ENCODE measurements at regions not wholly inside any gene's neighbourhood (a gene's known extent, or its start where the extent isn't known, plus 50 kb on each side); places are given as distances from the start of the nearest gene placed in this dataset.
"Not testable (repeated sequence)": the region's sequence is repeated elsewhere in the genome, so short reads cannot be mapped to it uniquely, and the experiment has no call there.

DNA sequence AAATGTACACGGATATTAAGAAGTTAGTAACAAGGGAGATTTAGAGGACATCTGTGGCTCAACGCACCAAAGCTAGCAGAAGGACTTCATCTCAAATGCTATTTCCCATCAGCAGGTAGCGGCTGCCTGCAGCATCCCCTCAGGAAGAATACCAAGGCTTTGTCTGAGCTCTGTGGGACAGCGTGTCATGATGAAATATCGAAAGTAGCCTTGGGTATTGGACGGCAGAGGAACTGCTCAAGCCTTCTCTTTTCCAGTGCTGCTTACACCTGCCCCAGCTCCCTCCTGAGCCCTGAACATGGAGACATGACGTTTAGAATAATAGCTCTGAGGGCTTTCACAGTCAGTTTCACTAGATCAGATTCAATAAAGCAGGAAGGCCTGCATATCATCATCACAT lies 241.6 kb downstream of the SUCLG1 start:
- no peak for DNase-seq

DNA sequence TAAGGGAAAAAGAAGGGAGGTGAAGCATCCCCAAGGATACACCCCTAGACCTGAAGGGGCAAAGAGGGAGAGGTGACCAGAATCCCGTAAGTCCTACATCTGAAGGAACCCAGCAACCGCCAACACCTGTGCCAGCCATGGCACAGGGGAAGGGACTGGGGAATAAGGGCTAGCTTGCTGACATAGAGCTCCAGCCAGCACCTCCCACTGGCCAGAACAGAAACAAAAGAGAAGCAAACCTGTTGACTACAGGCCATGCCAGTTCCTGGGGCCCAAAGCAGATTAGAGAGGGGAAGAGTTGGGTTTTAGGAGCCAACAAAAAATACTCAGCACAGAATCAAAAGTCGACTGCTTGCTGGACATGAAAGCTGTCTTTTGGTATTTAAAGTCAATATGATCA lies 244.6 kb downstream of the SUCLG1 start:
- no peak for DNase-seq

DNA sequence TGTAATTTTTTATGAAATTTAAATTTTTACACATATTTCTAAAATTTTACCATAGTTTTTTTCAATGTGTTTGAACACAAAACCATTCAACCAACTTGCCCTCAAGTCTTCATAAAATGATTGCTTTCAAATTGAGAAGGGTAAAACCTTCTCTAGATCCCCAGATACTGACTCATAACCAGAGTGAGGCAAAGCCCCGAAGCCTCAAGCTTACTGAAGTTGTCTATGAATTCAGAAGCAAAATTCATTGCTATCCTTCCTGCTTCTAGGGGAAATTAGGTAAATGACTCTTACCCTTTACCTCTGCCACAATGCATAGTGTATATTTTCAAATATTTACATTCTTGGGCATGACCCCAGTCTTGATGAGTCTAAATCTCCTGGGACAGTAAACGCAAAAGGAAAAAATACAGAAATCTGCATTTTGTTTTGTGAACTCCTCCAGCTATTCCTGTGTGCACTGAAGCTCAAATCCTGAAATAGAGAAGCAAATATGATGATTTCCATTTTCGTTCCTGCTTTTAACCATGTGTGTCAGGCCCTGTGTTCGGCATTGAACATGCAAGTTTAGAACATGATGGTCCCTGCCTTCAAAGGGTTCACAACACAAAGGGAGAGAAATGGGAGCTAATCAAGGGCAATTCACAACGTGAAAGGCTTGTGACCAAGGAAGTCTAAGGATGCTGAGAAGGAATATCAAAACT lies 246.3 kb downstream of the SUCLG1 start:
- no peak for DNase-seq

DNA sequence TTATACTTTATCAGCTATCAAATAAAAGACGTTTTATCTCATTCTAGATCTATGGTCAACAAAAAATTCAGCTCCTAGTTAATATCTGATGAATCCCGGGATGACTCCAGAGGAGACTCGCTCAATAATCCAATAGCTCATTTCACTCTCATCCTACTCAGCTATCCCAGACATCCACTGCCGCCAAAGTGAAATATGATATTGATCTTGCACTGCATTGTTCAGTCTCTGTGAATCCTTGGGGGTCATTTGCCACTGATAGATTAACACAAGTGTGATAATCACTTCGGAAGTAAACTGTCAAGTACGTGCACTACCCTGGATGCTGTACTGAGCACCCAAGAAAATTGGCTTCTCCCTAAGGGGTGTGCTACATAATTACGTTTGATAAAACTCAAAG lies 249.1 kb downstream of the SUCLG1 start:
- DNase-seq, result no peak

DNA sequence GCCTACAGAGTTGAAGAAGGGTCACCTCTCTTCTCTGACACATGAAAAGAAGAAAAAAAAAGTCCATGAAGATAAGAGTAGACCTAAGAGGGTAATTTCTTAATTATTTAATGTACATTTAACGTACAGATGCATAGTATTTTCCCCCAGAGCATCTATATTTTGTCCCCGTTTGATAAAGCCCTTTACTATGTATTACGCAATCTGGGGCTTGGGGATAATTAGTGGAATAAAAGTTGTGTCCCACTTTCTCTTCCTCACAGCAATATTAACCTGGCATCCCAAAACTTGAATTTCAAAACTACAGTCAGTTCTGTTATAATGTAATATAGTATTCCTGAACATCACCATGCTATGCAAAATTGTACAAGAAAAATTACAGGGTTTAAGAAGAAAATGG lies 254.1 kb downstream of the SUCLG1 start:
- no peak for DNase-seq

DNA sequence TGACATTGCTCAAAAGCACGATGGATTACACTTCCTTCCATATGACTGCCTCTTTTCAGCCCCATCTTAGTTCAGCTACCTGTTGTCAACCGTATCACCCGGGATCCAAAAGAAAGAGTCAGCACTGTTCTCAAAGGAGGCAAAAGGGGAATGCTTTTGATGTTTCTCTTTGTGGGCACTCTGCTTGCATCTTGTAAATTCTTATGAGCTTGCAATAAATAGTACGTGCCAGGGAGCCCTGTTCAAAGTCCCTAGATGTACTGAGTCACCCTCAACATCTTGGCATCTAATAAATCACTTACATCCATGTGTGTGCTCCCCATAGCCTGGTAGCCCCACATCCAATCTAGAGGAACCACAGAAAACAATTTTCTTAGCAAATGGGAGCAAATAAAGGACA lies 256.9 kb downstream of the SUCLG1 start:
- no peak for DNase-seq

DNA sequence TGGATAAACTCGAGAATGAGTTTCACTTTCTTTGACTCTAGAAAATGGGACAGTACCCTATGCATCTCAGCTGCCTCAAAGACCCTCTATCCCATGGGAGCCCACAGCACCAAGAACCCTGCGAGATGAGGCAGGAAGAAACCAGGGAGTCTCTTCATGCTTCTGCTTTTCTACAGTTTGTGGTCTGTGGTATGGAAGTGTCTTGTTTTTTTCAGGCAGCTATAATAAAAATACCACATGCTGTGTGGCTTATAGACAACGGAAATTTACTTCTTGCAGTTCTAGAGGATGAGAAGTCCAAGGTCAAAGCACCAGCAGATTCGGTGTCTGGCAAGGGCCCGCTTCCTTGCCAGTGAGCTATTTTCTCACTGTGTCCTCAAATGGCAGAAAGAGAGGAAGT lies 257.9 kb downstream of the SUCLG1 start:
- no peak for DNase-seq

DNA sequence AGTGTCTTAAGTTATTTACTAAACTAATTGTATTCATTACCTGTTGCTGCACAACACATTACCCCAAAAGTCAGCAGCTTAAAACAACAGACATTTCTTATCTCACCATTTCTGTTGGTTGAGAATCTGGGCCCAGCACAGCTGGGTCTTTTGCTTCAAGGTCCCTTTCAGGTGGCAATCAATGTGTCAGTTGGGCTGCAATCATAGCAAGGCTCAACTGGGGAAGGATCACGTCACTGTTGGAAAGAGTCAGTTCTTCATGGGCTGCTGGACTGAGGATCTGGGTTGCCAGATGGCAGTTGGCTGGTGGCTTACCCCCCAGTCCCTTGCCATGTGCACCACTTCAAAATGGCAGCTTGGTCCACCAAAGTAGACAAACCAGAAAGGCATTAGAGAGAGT lies 261.2 kb downstream of the SUCLG1 start:
- no peak for DNase-seq

DNA sequence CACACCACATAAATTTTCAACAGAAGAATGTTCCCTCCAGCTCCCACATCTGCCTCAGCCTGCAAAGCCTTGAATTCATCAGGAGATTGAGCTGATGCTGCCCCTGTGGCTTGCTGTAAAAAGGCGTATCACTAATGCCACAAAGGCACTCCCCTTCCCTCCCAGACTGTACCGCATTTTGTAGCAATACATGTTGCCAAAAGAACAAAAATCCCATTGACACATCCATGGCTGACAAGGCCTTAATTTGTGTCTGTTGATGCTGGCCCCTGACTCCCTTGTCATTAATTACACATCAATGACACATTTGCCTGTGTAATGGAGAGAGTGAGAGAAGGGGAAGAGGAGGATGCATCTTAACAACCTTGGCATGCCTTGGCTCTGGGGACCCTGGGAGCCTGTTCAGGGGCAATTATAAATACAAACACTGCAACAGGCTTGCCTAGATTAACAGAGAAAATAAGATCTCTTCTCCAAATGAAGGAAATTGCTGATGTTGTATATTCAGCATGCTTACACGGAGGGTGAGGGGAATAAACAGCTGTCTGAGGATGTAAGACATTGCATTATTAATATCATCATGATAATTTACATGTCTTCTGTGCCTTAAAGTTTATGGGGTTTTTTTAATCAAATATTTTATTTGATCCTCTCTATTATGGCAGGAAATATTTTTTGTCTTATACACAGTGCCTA lies 264.0 kb downstream of the SUCLG1 start:
- DNase-seq, result no peak

DNA sequence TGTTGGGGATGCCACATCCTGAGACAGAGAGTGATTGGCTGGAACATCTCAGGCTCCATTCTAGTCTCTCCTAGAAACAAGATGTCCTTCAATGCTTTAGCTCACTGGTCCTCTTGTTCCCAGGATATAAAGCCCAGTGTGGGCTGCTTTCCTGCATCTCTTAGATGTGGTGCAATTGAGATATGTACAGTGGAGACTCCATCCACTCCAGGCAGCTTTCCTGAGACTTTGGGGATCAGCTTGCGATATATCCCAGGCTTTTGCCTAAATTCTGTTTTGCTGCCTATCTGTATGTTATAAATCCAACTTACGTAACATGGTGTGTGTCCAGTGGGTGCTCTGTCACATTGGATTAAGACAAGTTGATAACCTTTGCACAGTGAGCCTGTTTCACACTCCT lies 264.9 kb downstream of the SUCLG1 start:
- no peak for DNase-seq

DNA sequence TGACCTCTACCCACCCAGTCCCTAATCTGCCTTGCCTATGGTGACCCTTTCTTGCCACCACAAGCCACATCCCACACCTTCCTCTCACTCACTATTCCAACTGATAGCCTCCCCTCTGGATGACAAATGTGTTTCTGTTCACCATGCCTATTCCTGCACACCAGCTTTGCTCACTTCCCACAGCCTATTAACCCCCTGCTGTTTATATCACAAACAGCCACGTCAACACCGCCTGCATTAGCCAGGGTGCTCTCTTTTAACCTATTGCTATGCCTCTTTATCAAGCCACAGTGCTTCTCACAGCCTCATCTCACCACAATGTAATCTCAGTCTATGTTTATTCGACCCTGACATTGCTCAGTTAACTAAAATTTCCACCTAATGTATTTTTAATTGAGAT lies 271.8 kb downstream of the SUCLG1 start:
- DNase-seq, result no peak

DNA sequence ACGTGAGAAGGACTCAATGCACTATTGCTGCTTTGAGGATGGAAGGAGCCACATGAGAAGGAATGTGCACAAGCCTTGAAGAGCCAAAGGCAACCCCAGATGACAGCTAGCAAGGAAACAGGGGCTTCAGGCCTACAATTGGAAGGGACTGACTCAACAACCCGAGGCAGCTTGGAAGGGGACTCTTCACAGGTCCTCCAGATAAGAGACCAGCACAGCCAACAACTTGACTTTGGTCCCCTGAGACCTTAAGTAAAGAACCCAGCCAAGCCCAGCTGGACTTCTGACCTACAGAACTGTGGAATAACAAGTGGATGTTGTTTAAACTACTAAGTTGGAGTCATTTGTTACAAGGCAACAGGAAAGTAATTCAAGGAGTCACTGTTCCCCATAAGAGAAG lies 277.2 kb downstream of the SUCLG1 start:
- DNase-seq, result no peak

DNA sequence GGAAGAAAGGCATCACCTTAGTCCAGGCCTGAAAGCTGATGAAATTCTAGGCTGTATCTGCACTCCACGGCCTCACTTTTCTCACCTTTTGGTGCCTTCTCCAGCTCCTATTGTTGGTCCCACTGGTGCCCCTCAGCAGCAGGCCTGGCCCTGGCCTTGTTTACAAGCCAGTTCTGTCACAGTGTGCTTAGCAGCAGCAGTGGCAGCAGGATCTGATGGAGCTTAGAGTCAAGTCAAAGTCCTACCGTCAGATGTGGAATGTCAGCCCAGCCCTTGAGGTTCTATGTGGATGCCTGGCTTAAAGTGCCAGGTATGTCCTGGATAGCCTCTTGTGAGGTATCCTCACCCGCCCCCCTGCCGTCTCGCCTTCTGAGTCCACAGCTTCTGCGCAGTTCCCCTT lies 281.3 kb downstream of the SUCLG1 start:
- no peak for DNase-seq

DNA sequence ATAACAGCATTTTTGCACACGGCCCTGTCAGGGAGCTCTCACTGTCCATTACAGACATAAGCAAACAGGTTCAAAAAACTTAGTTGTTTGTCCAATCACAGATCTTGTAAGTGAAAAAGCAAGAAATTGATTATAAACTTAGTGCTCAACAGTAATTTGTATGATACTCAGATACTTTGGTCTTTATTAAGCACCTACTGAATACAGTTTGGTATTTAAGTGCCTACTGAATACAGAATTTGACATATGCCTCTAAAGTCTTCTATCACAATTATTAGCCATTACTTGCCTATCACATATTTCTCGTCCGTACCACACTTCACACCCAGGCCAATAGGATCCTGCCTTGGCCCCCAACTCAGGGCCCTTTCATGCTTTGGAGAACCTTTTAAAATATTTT lies 283.1 kb downstream of the SUCLG1 start:
- no peak for DNase-seq

DNA sequence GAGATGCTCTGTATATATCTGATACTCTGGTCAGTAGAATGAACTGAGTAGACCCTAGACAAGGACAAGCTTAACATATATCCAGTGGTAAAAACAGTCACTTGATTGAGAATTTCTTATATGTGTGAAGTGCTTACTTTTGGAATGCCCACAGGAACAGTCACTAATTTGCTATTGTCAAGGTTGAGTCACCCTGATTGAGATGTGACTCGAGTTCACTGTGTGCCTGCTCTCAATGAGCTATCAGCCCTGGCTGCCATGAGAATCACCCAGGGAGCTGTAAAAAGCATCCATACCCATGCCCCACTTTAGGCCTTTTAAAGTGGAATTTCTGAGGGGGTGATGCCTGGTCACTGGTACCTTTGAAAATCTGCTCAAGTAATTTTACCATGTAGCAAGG lies 283.7 kb downstream of the SUCLG1 start:
- DNase-seq, result no peak

DNA sequence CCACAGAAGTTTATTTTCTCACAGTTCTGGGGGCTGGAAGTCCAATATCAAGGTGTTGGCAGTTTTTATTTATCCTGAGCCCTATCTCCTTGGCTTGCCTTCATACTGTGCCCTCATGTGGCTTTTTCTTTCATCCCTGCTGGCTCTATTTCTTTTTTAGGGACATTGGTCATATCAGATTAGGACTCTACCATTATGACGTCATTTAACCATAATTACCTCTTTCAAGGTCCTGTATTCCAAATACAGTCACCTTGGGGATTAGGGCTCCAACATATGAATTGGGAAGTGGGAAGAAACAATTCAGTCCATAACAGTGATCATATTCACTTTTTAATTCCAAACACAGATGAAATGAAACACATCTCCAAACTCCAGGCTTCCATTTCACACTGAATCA lies 286.0 kb downstream of the SUCLG1 start:
- no peak for DNase-seq

DNA sequence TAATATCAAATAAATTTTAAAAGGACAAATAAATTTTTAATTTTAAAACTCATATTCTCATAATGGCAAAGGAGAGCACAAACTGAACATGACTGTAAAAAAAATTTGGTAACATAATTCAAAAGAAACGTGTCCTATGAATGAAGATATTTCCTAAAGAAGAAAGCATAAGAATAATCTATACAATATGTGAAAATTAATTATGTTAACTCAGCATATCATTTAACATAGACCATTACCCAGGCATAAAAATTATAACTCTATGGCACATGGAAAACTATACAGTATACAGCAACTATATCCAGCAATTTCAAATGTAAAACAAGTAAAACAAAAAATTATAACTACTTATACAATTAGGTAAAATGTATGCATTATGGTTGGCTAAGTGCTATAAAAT lies 288.1 kb downstream of the SUCLG1 start:
- DNase-seq, result no peak

DNA sequence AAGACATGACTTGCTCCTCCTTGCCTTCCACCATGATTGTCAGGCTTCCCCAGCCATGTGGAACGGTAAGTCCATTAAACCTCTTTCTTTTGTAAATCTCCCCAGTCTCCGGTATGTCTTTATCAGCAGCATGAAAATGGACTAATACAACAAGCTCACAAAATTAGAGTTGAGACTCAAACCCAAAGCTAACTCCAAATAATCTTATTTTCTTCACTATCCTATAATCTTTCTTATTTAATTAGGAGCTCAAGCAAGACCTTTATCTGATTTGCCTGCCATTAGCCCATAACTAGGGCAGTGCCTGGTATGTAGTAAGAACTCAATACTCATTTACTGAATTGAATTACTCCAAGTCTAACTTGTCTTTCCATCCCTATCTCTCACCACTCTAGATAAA lies 289.2 kb downstream of the SUCLG1 start:
- DNase-seq, result no peak

DNA sequence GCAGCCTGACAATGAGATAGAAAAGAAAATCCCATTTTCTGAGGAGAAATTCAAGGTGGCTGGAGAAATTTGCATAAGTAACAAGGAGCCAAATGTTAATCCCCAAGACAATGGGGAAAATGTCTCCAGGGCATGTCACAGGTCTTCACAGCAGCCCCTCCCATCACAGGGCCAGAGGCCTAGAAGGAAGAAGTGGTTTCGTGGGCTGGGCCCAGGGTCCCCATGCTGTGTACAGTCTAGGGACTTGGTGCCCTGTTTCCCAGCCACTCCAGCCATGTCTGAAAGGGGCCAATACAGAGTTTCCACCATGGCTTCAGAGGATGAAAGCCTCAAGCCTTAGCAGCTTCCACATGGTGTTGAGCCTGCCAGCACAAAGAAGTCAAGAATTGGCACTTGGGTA lies 290.5 kb downstream of the SUCLG1 start:
- not testable (repeated sequence) for DNase-seq

DNA sequence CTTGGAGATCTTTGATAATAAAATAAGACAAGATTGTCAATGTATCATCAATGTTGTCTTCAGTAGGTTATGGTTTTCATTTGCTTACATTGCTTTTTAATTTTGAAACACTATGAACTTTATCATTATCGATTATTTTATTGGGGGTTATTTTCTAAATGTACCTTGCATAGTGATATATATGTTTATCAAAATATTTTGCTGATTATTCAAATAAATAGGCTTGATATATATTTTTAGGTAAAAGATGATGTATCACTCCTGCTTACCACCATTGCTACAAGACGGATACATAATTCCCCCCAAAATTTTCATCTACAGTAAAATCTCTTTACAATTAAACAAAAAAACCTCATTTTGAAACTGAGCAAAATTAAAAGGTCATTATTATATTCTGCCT lies 293.8 kb downstream of the SUCLG1 start:
- DNase-seq, result no peak

DNA sequence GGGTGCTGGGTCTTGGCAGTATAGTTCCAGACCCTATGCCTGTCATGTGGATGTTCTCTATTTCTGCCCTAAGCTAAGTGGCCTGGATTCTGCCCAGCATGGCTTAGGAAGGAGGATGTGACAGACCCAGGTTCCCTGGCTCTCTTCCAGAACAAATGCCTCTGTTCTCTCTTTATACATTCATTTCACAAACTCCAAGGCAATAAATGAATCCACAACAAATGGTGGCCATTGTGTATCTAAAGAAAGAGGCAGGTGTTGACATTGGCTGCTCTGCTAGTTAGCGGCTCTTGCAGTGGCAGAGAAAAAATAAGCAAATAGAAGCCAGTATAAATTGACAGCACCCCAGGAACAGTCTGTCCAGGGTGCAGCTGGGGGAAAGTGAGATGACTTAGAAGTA lies 298.6 kb downstream of the SUCLG1 start:
- DNase-seq, result peak; percentile 3

DNA sequence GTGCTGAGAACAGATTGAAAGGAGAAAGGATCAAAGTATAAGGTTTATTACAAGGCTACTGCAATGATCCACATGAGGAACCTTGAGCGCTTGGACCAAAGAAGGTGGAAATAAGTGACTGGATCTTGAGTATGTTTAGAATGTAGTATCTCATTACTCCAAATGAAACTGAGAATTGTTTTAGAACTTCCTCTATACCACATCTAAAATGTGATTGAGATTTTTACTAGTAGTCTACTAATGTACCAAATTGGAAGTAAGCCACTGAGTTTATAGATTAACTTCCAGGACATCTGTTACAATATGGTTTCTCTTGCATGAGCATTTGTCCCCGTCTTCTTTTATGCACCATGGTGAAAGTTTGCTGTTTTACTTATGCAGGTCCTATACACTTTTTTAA lies 300.5 kb downstream of the SUCLG1 start:
- DNase-seq, result no peak

DNA sequence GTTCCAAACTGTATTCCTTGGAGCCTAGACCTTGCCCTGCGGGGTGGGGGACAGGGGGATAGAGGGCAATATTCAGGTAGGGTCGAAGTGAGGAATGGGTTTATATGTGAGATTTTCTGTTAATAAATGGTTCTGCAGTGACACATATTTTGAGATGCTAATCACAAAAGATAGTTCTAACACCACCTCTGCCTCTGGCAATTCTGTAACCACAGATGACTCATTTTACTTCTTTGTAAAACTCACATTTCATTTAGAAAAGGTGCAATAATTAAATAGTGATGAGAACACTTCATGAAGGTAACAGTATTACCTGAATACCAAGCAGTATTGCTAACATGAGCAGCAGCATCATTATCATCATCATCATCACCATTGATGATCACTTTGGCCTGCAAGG lies 306.6 kb downstream of the SUCLG1 start:
- DNase-seq, result no peak

DNA sequence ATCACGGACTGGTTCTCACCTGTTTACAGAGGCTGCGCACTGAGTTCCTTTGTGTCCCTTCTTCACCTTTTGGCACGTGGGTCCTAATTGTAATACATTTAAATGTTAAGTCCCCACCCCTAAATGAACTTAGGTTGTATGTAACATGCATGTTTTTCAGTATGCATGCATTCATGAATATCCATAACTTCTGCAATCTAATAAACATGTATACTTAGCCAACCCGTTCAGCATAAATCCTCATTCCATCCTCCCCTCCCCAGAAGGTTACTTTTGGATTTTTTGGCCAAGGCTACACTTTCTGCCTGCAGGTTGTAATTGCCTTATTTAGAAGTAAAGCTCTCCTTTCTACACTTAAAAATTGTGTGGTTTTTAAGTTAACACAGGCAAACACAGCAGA lies 314.7 kb downstream of the SUCLG1 start:
- no peak for DNase-seq

DNA sequence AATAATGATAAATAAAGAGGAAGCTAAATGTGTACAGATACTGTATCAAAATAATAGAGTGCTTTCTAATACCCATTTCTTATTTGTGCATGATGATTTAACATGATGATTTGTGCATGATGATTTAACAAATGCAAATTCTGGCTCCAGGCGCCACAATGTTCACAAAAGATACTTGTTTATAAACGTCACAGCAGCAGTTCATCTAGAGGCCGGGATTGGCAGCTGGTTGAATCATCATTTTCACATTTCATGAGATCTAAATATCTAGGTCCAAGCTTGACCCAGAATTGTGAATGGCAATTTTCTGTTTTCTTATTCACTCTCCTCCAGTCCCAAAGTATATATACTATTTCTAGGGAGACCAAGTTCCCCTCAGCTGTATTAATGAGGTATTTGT lies 322.0 kb downstream of the SUCLG1 start:
- DNase-seq, result no peak

Data from tongue (tissue), 1 donor.